Right lobe of liver (tissue), 6 donors: ENCODE measurements at regions not wholly inside any gene's neighbourhood (a gene's known extent, or its start where the extent isn't known, plus 50 kb on each side); places are given as distances from the start of the nearest gene placed in this dataset.
"Not testable (repeated sequence)": the region's sequence is repeated elsewhere in the genome, so short reads cannot be mapped to it uniquely, and the experiment has no call there.

Experiments
- ATAC-seq, 4 donors: fragments of 200-7000 bp; cut with Tn5 transposase; one replicate each; pipeline ENCODE4 v1.9.1; 2020; ENCODE audit warnings: mild to moderate bottlenecking in 4 of 4, moderate library complexity in 4 of 4
- DNase-seq, 3 donors: peaks; one replicate each; pipeline ENCODE4 v3.0.0-alpha.2; 2020
- H3K27ac ChIP-seq, 3 donors: fragments of 200-600 bp; one replicate each; pipeline ENCODE4 v1.8.0; 2022
- H3K27me3 ChIP-seq, 2 donors: fragments of 200-600 bp; one replicate each; pipeline ENCODE4 v1.8.0; 2022
- H3K36me3 ChIP-seq, 4 donors: fragments of 200-600 bp; sonication (generic) in 1 of 4; one replicate each; pipeline versions ENCODE4 v1.5.1 to v1.8.0; 2017 to 2022; ENCODE audit warnings: control low read depth in 1 of 4
- H3K4me1 ChIP-seq, 4 donors: fragments of 200-600 bp; sonication (generic) in 1 of 4; one replicate each; pipeline versions ENCODE4 v1.5.1 to v1.8.0; 2017 to 2022; ENCODE audit warnings: control low read depth in 1 of 4
- H3K4me3 ChIP-seq, 3 donors: fragments of 200-600 bp; one replicate each; pipeline ENCODE4 v1.8.0; 2022
- H3K9me3 ChIP-seq, 4 donors: fragments of 200-600 bp; sonication (generic) in 1 of 4; one replicate each; pipeline versions ENCODE4 v1.5.1 to v1.8.0; 2017 to 2022; ENCODE audit warnings: control low read depth in 1 of 4
- CTCF ChIP-seq, 4 donors: fragments of 200-600 bp in 3 of 4; fragments of 450-650 bp in 1 of 4; IDR thresholded peaks; one replicate each; pipeline versions ENCODE4 v1.5.1 to v1.8.0; 2016 to 2022; ENCODE audit warnings: antibody characterized with exemption in 4 of 4, mild to moderate bottlenecking in 2 of 4
- POLR2A ChIP-seq: fragments of 450-650 bp; IDR thresholded peaks from one replicate; pipeline ENCODE4 v1.6.1; 2017; ENCODE audit warnings: antibody characterized with exemption, mild to moderate bottlenecking
- WGBS: methylation state at CpG from one replicate; pipeline ENCODE4 v1.1.6; 2018; ENCODE audit warnings: low coverage, low lambda C conversion rate; ENCODE audit not compliant: insufficient coverage; ENCODE audit errors: missing lambda C conversion rate; 5-methylcytosine and 5-hydroxymethylcytosine counted together
- intact Hi-C, 2 donors: fragments of 100-400 bp; cut with DNase I; formaldehyde crosslinking; loops; one replicate each; pipeline versions ENCODE4 v1.11.2 to v1.14.1; 2022
- donor health status: DM: no; HTN: yes; CAD: no.
- donor health status: DM: no; HTN: no; CAD: no.
- donor health status: DM: no; HTN: no; CAD: no.
- donor health status: DM: no; HTN: yes; CAD: no.
- donor health status: DM: no; HTN: yes; CAD: no.

DNA sequence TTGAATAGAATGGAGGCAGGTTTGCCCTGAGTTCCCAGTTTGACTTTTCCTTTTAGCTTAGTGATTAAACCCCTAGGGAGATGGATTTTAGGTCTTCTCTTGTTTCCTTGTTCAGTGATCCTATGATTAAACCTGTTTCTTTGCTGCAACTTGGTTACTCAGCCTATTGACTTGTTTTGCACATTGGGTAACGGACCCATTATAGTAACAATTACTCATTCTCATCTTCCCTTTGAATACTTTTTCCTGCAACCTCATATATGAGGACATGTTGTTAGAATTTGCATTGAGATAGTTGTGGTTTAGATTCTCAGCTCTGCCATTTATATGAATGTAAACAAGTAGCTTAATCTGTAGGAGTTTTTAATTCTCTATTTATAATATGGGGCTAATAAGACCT lies 489.2 kb upstream of the CNTN5 start:
- H3K27ac ChIP-seq: no peak overlapping the region
- ATAC-seq (no peak), DNase-seq (no peak)
- H3K4me1 ChIP-seq: no peaks in the 10 kb centered on the region
- no peaks in the 10 kb centered on the region for H3K9me3 ChIP-seq
- intact Hi-C loops: no loop called here
- WGBS: 57% methylated on average over 1 of the region's 1 CpG
- H3K4me3 ChIP-seq: no peak overlapping the region
- peaks cover 0 to 4% of the 10 kb centered on the region in 2 donors for H3K27me3 ChIP-seq
- no peak for TF ChIP-seq CTCF (IDR thresholded peaks at IDR 0.05)
- TF ChIP-seq POLR2A: no peak
- H3K36me3 ChIP-seq: no peaks in the 10 kb centered on the region

DNA sequence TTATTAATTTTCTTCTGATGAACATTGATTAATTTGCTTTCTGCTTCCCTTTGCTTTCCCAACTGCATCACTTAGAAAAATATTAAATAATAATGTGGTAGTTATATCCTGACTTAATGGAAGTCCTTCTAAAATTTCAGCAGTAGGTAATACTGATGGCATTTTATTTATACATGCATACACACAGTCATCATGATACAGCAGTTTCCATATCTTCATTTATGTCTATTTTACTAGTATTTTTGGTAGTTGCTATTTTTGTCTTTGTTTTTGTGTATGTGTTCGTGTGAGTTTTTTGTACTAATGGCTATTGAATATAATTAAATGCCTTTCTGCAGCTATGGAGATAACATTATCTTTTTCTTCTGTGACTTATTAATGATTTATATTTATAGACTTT lies 484.7 kb upstream of the CNTN5 start:
- Histone ChIP-seq H3K27ac (no peak overlapping the region), H3K27me3 (peaks cover 0 to 4% of the 10 kb centered on the region in 2 donors), H3K4me1 (no peaks in the 10 kb centered on the region), H3K36me3 (no peaks in the 10 kb centered on the region), H3K9me3 (no peaks in the 10 kb centered on the region), H3K4me3 (no peak overlapping the region)
- no peak for DNase-seq
- ATAC-seq: no peak
- intact Hi-C loops: no loop called here
- TF ChIP-seq CTCF (IDR thresholded peaks at IDR 0.05) (no peak), POLR2A (no peak)
- WGBS: 34% methylated on average over 1 of the region's 1 CpG

- ATAC-seq, H3K9me3 ChIP-seq, DNase-seq, H3K27ac ChIP-seq, H3K4me3 ChIP-seq, H3K36me3 ChIP-seq, H3K27me3 ChIP-seq, intact Hi-C loops, H3K4me1 ChIP-seq: not testable (repeated sequence)
- WGBS: 51% methylated on average over 7 of the region's 7 CpGs
Measured at GRCh38 chr11:98538358-98538757, 482.4 kb upstream of the CNTN5 start.

- intact Hi-C loops: no loop called here
- H3K4me1 ChIP-seq: no peaks in the 10 kb centered on the region
- no peak overlapping the region for H3K4me3 ChIP-seq
- no peak overlapping the region for H3K27ac ChIP-seq
- WGBS: 53% methylated on average over 4 of the region's 5 CpGs
- H3K9me3 ChIP-seq: no peaks in the 10 kb centered on the region
- TF ChIP-seq CTCF (IDR thresholded peaks at IDR 0.05) (no peak), POLR2A (no peak)
- no peaks in the 10 kb centered on the region for H3K27me3 ChIP-seq
- no peak for DNase-seq
- no peaks in the 10 kb centered on the region for H3K36me3 ChIP-seq
- no peak for ATAC-seq
Measured at GRCh38 chr11:98545544-98546175, 475.1 kb upstream of the CNTN5 start.

- H3K27ac ChIP-seq: no peak overlapping the region
- no peak for TF ChIP-seq CTCF (IDR thresholded peaks at IDR 0.05)
- TF ChIP-seq POLR2A: no peak
- DNase-seq: no peak
- intact Hi-C loops: no loop called here
- ATAC-seq: no peak
- H3K9me3 ChIP-seq: no peaks in the 10 kb centered on the region
- no peak overlapping the region for H3K4me3 ChIP-seq
- H3K4me1 ChIP-seq: no peaks in the 10 kb centered on the region
- H3K36me3 ChIP-seq: no peaks in the 10 kb centered on the region
- H3K27me3 ChIP-seq: no peaks in the 10 kb centered on the region
- WGBS: 49% methylated on average over 3 of the region's 3 CpGs
Measured at GRCh38 chr11:98549571-98549970, 471.2 kb upstream of the CNTN5 start.
